ENCODE measurements at regions not wholly inside any gene's neighbourhood (a gene's known extent, or its start where the extent isn't known, plus 50 kb on each side); places are given as distances from the start of the nearest gene placed in this dataset.

DNA sequence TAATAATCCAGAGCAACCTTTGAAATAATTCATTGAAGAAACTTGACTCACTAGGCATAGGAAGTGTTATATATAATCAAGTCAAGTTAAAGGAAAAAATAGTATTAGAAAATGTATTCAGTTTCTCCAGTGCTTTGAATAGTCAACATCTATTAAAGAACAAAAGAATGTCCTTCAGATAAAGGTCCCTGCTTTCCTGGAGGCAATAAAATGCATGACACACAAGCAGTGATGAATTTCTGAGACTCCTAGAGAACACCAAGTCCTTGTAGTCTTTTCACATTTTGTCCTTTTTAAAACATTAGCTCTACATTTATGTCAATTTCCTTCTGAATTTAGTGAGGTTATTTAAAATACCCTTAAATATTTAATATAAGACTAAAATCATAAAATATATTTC, 695.5 kb downstream of the EPHA3 start:
- TF ChIP-seq REST (IDR thresholded peaks at IDR 0.05; ENCODE audit: insufficient read depth in 1 of 2, low read depth in 2 of 2, low read length in 2 of 2) (no peak), POLR2AphosphoS5 (IDR thresholded peaks at IDR 0.05; ENCODE audit: low read depth, low read length) (no peak), SIN3A (IDR thresholded peaks at IDR 0.05; ENCODE audit: borderline replicate concordance, insufficient read depth, low read length) (no peak), TAF1 (IDR thresholded peaks at IDR 0.05; ENCODE audit: borderline replicate concordance, insufficient read depth, low read length) (no peak), FOXP2 (optimal IDR thresholded peaks at IDR 0.05; ENCODE audit: borderline replicate concordance, extremely low read depth, extremely low read length, insufficient read depth) (no peak)

GRCh38 chr3:89803711-89804110, 696.3 kb downstream of the EPHA3 start:
- no peak for TF ChIP-seq FOXP2 (optimal IDR thresholded peaks at IDR 0.05; ENCODE audit: borderline replicate concordance, extremely low read depth, extremely low read length, insufficient read depth)

GRCh38 chr3:89806166-89806565, 698.7 kb downstream of the EPHA3 start:
- TF ChIP-seq FOXP2 (optimal IDR thresholded peaks at IDR 0.05; ENCODE audit: borderline replicate concordance, extremely low read depth, extremely low read length, insufficient read depth) = no peak
- TF ChIP-seq POLR2AphosphoS5 (IDR thresholded peaks at IDR 0.05; ENCODE audit: low read depth, low read length) = no peak
- no peak for TF ChIP-seq REST (IDR thresholded peaks at IDR 0.05; ENCODE audit: insufficient read depth in 1 of 2, low read depth in 2 of 2, low read length in 2 of 2)
- no peak for TF ChIP-seq SIN3A (IDR thresholded peaks at IDR 0.05; ENCODE audit: borderline replicate concordance, insufficient read depth, low read length)
- TF ChIP-seq TAF1 (IDR thresholded peaks at IDR 0.05; ENCODE audit: borderline replicate concordance, insufficient read depth, low read length) = no peak

- TF ChIP-seq POLR2AphosphoS5 (IDR thresholded peaks at IDR 0.05; ENCODE audit: low read depth, low read length) (no peak), SIN3A (IDR thresholded peaks at IDR 0.05; ENCODE audit: borderline replicate concordance, insufficient read depth, low read length) (no peak), TAF1 (IDR thresholded peaks at IDR 0.05; ENCODE audit: borderline replicate concordance, insufficient read depth, low read length) (no peak), REST (IDR thresholded peaks at IDR 0.05; ENCODE audit: insufficient read depth in 1 of 2, low read depth in 2 of 2, low read length in 2 of 2) (no peak), FOXP2 (optimal IDR thresholded peaks at IDR 0.05; ENCODE audit: borderline replicate concordance, extremely low read depth, extremely low read length, insufficient read depth) (no peak)
Measured at GRCh38 chr3:89808680-89809197, 701.3 kb downstream of the EPHA3 start.

DNA sequence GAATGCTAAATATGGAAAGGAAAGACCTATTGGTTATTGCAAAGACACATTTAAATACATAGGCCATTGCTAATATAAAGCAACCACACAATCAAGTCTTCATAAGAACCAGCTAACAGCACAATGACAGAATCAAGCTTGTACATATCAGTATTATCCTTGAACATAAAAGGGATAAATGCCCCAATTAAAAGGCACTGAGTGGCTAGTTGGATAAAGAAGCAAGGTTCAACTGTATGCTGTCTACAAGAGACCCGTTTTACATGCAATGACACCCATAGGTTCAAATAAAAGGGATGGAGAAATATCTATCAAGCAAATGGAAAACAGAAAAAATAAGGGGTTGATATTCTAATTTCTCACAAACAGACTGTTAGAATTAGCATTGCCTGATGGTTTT, 706.1 kb downstream of the EPHA3 start:
- TF ChIP-seq SIN3A (IDR thresholded peaks at IDR 0.05; ENCODE audit: borderline replicate concordance, insufficient read depth, low read length) = no peak
- no peak for TF ChIP-seq REST (IDR thresholded peaks at IDR 0.05; ENCODE audit: insufficient read depth in 1 of 2, low read depth in 2 of 2, low read length in 2 of 2)
- no peak for TF ChIP-seq POLR2AphosphoS5 (IDR thresholded peaks at IDR 0.05; ENCODE audit: low read depth, low read length)
- TF ChIP-seq FOXP2 (optimal IDR thresholded peaks at IDR 0.05; ENCODE audit: borderline replicate concordance, extremely low read depth, extremely low read length, insufficient read depth) = no peak
- TF ChIP-seq TAF1 (IDR thresholded peaks at IDR 0.05; ENCODE audit: borderline replicate concordance, insufficient read depth, low read length) = no peak
